NCI-H446 (cell line): ENCODE measurements at regions not wholly inside any gene's neighbourhood (a gene's known extent, or its start where the extent isn't known, plus 50 kb on each side); places are given as distances from the start of the nearest gene placed in this dataset.

Experiments
- DNase-seq, 2 experiments: peaks; one replicate each; lab custom pipeline; 2025; lab: John Stamatoyannopoulos, UW

- DNase-seq: peak in 1 of 2 experiments; percentile 67
These were observed 70.8 kb upstream of the GPR12 start for GRCh38 chr13:26831336-26831908.

GRCh38 chr13:26829716-26830115 lies 69.1 kb upstream of the GPR12 start:
- DNase-seq: no peak

DNA sequence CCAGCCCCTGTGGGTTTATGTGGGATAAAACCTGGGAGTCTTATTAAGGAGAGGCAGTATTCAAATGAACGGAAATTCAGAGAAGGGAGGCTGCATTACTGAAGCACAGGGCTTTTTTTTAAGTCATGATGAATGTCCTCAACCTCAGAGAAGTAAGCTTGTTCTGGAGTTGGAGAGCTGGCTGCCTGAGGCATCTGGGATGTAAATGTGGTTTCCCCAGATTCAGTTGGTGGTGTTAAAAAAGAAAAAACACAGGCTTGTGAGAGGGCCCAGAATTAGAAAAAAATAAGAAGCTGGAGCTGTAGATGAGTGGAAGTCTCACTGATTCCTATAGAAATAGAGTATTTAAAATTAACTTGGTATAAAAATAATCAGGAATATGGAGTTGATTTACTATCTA lies 64.0 kb upstream of the GPR12 start:
- DNase-seq: no peak

DNA sequence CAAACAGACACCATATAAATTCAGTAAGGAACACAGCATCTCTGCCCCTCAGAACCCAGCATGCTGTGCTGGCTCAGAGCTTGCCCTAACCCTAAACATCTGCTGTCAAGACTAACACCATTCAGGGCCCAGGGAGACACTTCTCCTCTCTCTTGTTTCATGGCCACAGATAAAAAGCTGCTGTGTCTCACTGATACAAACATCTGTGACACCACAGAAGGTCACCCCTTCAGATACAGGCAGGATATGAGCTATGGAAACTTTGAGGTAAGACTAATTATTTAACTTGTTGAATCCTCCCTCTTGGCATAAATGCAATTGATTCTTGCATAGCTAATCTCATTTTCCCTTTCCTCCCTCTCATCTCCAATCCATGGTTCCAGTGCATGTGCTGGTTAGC lies 61.6 kb upstream of the GPR12 start:
- DNase-seq: no peak

- DNase-seq: no peak
These were observed 61.1 kb upstream of the GPR12 start for GRCh38 chr13:26821672-26822071.

DNA sequence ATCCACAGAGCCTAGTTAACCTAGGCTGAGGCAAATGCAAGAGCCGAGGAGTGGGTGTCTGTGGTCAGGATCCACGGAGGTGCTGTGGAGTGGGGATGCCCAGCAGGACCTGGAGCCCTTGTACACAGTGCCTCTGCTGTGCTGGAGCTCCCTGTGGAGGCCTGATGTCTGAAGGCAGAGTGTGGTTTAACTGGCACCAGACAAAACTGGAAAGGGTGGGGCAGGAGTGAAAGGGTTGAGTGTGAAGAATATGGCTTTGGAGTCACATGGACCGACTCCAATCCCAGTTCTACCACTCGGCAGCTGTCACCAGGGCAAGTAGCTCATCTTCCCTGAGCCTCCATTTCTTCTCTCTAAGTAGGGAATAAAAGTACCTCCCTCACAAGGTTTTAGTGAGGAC lies 60.3 kb upstream of the GPR12 start:
- no peak for DNase-seq

GRCh38 chr13:26819046-26819445 lies 58.5 kb upstream of the GPR12 start:
- peak in 1 of 2 experiments; percentile 37 for DNase-seq

- DNase-seq: no peak
These were observed 56.3 kb upstream of the GPR12 start for GRCh38 chr13:26816881-26817280.

DNA sequence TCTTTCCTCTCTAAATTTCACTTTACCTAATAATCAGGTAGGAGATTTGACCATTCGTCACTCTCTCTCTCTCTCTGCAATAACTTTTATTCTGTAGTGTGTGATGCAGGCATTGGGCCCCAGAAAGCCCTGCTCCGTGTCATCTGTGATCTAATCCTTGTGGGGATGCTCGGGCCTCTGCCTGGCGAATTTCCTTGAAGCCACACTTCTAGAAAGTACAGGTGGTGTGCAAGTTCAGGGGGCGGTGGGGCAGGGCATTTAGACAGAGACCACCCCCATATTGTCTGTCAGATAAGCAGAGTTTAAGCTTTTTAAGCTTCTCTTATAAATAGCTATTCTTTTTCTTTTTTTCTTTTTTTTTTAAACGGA lies 53.4 kb upstream of the GPR12 start:
- DNase-seq: no peak

DNA sequence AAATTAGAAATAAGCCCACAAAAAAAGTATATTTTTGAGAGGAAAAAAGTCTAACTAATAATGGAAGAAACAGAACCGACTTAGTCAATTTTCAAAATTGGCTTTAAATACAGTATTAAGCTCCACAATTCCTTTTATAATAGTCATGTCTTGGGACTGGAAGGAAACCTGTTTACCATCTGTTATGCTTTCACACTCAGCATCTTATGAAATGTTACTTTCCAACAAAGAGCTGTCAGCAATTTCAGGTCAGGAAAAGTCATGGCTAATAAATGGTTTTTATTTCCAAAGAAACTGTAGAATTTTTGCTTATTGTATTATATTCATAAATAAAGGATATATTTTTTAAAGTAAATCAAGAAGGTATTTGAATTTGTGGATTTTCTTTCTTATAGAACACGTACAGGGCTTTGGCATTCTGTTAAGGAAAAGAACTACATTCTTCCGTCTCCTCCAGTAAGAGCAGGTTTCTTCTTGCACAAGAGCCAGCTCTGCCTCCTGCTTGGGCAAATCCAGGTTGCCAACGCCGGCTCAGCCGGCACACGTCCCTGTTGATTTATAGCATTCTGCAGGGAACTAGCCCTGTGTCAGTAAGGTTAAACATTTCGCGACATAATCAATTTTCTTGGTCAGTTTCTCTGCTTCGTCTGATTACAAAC lies 52.9 kb upstream of the GPR12 start:
- DNase-seq: peak in 1 of 2 experiments; percentile 36

DNA sequence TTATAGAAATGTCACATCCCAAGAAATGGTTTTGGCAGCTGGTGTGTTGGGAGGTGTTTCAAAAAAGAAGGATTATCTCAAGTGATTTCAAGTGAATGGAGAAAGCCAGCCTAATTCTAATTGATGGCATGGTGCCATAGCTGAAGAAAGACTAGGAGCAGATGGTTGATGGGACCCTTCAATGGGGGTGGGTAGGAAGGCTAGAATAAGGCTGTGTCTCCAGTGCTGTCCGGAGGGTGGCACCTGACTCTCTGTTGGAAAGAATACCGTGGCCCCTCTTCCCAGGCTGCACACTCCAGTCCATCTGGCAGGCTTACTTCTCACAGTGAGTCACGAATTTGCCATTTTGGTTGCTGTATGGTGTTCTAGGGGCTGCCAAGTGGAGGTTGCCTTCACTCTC lies 51.0 kb upstream of the GPR12 start:
- peak; percentile 91 to 98 for DNase-seq
